Omental fat pad (tissue), 3 donors: ENCODE measurements at regions not wholly inside any gene's neighbourhood (a gene's known extent, or its start where the extent isn't known, plus 50 kb on each side); places are given as distances from the start of the nearest gene placed in this dataset.
"Not testable (repeated sequence)": the region's sequence is repeated elsewhere in the genome, so short reads cannot be mapped to it uniquely, and the experiment has no call there.

ENCODE experiments used
- ATAC-seq: fragments of 150-250 bp; one replicate; pipeline ENCODE4 v1.9.1; 2016; ENCODE audit warnings: mild to moderate bottlenecking, moderate library complexity; ENCODE audit not compliant: low FRiP score
- DNase-seq: peaks from one replicate; pipeline ENCODE4 v3.0.0-alpha.2; 2019; ENCODE audit warnings: low spot score
- TF ChIP-seq, protein P1 (sequence below), 3 donors: fragments of 450-650 bp; IDR thresholded peaks; one replicate each; pipeline ENCODE4 v1.5.1; 2016 to 2017; ENCODE audit warnings: antibody characterized with exemption in 3 of 3, mild to moderate bottlenecking in 3 of 3, moderate library complexity in 2 of 3

DNA sequence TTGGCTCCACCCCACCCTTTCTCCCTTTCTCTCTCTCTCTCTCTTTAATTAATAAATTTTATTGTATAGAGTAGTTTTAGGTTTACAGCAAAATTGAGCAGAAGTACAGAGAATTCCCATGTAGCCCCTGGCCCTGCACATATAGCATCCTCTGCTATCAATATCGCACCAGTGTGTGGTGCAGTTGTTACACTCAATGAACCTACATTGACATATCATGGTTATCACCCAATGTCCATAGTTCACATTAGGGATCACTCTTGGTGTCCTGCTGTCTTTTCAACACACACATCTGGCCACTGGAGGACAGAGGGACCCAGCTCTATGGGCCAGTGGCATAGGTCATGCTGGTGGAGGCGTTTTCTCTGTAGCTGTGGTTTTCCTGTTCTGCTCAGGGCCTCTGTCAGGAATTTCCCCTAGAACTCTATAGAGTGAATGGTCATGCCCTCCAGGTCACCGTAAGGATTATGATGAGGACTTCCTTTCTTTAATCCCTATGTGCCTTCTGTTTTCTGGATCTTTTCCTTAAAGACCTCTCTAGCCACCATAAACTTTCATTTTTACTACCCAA is 98.2 kb upstream of the NAV2 start:
- no peak for ATAC-seq
- TF ChIP-seq, protein P1, sequence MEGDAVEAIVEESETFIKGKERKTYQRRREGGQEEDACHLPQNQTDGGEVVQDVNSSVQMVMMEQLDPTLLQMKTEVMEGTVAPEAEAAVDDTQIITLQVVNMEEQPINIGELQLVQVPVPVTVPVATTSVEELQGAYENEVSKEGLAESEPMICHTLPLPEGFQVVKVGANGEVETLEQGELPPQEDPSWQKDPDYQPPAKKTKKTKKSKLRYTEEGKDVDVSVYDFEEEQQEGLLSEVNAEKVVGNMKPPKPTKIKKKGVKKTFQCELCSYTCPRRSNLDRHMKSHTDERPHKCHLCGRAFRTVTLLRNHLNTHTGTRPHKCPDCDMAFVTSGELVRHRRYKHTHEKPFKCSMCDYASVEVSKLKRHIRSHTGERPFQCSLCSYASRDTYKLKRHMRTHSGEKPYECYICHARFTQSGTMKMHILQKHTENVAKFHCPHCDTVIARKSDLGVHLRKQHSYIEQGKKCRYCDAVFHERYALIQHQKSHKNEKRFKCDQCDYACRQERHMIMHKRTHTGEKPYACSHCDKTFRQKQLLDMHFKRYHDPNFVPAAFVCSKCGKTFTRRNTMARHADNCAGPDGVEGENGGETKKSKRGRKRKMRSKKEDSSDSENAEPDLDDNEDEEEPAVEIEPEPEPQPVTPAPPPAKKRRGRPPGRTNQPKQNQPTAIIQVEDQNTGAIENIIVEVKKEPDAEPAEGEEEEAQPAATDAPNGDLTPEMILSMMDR (IDR thresholded peaks at IDR 0.05) = no peak

DNA sequence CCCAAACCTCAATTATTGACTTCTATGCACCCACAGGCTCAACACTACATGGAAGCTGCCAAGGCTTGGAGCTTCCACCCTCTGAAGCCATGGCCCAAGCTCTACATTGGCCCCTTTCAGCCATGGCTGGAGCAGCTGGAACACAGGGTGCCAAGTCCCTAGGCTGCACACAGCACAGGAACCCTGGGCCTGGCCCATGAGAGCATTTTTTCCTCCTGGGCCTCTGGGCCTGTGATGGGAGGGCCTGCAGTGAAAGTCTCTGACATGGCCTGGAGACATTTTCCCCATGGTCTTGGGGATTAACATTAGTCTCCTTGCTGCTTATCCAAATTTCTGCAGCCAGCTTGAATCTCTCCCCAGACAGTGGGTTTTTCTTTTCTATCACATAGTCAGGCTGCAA is 100.6 kb upstream of the NAV2 start:
- DNase-seq, ATAC-seq: not testable (repeated sequence)

More for the DNA sequence above, 98.2 kb upstream of the NAV2 start:
- no peak for DNase-seq

DNA sequence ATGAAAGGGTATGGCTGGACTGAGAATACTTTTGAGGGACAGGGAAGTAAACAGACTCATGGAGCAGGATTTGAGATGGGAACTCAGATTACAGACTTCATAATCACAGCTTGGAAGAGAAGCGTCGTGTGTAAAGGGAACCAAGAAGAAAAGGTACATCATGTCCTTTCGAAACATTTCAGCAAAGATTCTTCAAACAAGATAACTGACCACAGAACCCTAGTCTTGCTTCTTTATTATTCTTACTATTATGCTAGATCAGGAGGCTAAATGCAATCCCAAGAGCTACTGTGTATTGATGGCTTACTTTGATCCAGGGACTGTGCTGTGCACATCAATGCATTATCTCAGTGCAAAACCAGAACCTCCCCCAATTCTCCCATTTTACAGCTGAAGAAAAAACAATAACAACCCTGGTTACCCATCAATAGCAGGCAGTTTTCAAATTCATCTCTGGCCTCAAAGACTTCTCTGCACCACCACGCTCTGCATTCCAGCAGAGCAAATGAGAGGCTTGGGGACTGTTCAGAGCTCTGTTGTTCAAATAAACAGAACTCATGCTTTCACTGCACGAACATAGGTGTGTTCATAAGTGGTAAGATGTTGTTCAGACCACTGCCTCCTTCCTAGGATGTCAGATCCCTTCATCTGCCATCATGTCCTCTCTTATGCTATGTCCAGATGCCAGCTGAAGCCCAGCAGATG is 104.8 kb upstream of the NAV2 start:
- TF ChIP-seq, protein P1 (IDR thresholded peaks at IDR 0.05) = no peak
- ATAC-seq (no peak), DNase-seq (no peak)

DNA sequence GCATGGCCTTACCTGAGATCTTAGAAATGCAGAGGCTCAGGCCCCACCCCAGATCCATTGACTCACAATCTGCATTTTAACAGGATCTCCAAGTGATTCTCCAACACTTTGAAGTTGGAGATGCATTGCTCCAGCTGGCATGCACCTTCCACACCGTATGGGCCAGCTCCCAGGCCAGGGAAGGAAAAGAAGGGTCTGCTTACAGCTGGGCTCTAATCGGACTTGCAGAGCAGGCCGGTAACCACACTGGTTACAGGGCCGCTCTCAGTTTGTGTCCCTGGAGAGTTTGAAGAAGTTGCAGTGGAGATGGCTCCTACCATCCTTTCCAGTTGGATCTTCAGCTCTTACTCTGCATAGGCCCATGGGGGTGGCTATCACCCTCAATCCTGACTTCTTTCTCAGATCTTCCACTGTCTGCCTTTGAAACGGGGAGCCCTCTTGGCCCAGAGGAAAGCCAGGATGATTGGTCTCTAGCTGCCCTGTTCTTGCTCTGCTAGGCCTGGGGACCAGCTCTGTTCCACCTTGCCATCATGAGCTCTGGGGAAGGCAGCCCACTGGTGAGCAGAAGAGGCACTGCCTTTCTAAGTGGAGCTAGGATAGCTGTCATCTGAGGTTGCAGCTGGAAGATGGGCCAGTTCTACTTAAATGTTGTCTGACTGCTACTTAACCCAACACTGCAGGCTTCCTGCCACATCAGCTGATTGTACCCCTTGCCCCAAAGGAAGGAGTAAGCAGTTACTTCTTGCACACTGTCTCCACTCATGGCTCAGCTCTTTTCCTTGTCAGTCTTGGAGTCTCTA is 105.6 kb upstream of the NAV2 start:
- no peak for DNase-seq
- TF ChIP-seq, protein P1 (IDR thresholded peaks at IDR 0.05) = no peak
- no peak for ATAC-seq

DNA sequence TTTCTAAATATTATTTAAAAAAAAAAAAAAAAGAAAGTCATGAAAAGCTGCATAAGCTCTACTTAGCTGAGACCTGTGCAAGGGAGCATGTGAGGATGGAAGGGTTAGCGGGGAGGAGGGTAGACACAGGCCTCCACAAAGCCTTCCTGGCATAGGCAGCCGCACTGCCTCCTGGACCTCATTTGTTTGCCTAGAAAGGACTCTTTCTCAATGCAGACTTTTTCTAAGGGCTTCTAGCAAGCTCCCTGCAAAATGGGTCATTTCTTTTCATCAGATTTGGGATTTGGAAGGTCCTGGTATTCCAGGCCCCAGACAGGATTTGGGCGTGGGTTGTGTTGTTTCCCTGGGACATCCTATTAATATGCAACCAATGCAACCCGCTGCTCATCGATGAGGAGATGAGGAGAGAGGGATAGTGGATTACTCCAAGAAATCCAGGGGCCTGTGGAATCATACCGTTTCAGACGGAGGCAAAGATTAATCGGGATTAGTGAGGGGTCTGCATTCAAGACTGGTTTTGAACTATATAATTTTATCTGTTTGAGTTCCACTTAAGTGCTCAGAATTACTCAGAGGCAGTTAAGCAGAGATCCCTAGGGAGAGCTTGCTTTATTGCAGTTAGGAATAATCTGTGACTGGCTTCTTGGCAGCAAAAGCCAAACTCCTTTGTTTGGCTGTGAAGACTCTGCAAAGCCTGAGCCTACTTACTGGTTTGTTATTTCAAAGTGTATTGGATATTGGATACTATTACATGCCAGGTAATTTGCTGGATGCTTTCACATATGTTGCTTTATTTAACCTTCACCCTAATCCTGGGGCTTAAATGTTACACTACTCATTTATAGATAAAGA is 106.9 kb upstream of the NAV2 start:
- TF ChIP-seq, protein P1 (IDR thresholded peaks at IDR 0.05) = no peak
- DNase-seq (no peak), ATAC-seq (no peak)

DNA sequence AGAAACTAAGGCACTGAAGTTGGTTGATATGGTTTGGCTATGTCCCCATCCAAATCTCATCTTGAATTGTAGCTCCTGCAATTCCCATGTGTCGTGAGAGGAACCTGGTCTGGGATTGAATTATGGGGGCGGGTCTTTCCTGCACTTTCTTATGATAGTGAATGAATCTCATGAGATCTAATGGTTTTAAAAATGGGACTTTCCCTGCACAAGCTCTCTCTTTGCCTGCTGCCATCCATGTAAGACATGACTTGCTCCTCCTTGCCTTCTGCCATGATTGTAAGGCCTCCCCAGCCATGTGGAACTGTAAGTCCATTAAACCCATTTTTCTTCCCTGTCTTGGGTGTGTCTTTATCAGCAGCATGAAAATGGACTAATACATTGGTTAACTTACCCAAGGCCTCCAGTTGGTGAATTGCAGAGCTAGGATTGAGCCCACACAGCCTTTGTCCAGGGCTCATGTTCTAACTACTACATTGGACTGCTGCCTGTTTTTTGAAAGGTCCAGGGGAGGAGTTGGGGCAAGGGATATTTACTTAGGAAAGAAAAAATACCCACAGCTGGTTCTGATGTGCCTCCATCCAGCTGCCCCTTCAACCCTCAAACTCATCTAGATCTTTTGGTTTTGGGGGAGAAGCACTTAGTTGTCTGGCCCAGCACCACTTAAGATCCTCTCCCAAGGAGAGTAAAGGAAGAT is 107.8 kb upstream of the NAV2 start:
- TF ChIP-seq, protein P1 (IDR thresholded peaks at IDR 0.05) = no peak
- DNase-seq (no peak), ATAC-seq (no peak)
